Heart left ventricle (tissue), 13 donors: ENCODE measurements at regions not wholly inside any gene's neighbourhood (a gene's known extent, or its start where the extent isn't known, plus 50 kb on each side); places are given as distances from the start of the nearest gene placed in this dataset.

Experiments
- POLR2A ChIP-seq, 2 donors: fragments of 450-650 bp; IDR thresholded peaks; one replicate each; pipeline ENCODE4 v1.6.1; 2017; ENCODE audit warnings: antibody characterized with exemption in 2 of 2, mild to moderate bottlenecking in 2 of 2, moderate library complexity in 2 of 2
- TF ChIP-seq, protein P1 (sequence below), 12 donors: fragments of 200-600 bp; sonication (generic) in 4 of 12; IDR thresholded peaks; one replicate each; pipeline versions ENCODE4 v1.5.0 to v1.8.0; 2018 to 2022; ENCODE audit warnings: antibody characterized with exemption in 12 of 12, mild to moderate bottlenecking in 5 of 12
- donor health status: ischemic (EF 13 %, LVEDD 7.1; RV severe dilation, severe dysfunction).
- donor health status: DM: no; HTN: yes; CAD: no.
- donor health status: DM: no; HTN: no; CAD: no.
- donor health status: ischemic (EF 25% LVEDD 6.9; RV normal size, moderate dysfunction).
- donor health status: ischemic (EF 25% LVEDD 5.7; RV mildly dilated, moderate dysfunction).
- donor health status: ischemic (EF 35%, LVEDD 5.7; RV mildly dilated, moderate dysfunction).
- donor health status: nonischemic (EF 11% LVEDD 7.7; RV severe dilation, severe dysfunction).
- donor health status: DM: yes; HTN: yes; CAD: no.
- donor health status: PGD.
- donor health status: ischemic (EF 29% LVEDD 5.4; RV normal size, mild dysfunction).
- donor health status: nonischemic (EF 23%, LVEDD 6.1; RV moderate dilation, normal function).

DNA sequence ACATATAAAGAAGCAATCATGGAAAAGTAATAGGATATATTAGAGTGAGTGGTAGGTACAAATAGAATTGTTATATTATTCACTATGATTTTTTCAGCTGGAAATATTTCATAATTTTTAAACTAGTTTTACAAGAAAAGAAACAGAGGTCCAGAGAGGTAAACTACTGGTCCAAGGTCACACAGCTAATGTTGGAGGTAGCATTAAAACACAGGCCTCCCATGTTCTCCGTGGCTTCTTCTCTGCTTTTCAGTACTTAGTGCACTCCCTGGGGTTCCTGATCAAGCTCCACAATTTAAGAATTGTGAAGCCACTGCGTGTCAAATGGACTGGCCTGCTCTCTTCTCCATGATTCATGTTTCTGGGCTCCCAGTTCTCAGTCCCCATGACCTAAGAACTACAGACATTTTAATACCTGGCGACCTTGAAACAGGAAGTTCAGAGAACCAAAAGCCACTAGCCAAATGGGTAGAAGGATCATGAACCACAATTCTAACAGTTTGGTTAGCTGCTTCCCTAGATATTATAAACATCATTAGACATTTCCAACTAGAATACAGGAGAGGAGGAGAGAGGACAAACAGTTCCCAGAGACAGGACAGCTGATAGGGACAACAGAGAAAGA, 172.0 kb upstream of the KLF3 start:
- TF ChIP-seq, protein P1, sequence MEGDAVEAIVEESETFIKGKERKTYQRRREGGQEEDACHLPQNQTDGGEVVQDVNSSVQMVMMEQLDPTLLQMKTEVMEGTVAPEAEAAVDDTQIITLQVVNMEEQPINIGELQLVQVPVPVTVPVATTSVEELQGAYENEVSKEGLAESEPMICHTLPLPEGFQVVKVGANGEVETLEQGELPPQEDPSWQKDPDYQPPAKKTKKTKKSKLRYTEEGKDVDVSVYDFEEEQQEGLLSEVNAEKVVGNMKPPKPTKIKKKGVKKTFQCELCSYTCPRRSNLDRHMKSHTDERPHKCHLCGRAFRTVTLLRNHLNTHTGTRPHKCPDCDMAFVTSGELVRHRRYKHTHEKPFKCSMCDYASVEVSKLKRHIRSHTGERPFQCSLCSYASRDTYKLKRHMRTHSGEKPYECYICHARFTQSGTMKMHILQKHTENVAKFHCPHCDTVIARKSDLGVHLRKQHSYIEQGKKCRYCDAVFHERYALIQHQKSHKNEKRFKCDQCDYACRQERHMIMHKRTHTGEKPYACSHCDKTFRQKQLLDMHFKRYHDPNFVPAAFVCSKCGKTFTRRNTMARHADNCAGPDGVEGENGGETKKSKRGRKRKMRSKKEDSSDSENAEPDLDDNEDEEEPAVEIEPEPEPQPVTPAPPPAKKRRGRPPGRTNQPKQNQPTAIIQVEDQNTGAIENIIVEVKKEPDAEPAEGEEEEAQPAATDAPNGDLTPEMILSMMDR (IDR thresholded peaks at IDR 0.05), result no peak
- TF ChIP-seq POLR2A (IDR thresholded peaks at IDR 0.05), result no peak
